ENCODE measurements at regions not wholly inside any gene's neighbourhood (a gene's known extent, or its start where the extent isn't known, plus 50 kb on each side); places are given as distances from the start of the nearest gene placed in this dataset.

DNA sequence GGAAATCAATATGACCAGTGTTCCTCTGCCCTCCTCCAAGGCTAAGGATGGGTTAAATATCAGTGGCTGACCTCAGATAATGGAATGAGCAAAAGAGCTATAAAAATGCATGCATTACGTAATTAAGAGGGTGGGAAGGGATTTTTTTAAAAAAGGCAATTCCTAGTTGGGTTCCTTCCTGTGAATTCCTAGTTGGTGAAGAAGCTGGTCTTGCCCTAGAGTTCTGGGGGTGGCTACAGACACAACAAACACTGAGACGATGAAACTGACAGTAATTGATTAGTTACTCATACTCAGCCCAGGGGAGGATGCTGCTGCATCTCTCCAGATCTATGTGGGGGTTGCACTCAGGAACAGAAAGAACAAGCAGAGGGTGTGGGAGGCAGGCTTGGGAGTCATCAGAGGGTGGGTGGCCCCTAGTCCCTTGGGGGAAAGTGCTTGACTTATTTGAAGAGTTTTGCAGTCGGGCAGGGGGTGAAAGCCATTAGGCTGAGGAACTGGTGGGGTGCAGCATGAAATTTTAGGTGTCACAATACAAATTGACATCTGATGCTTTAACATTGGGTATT, 662.0 kb upstream of the FRG1 start:
- no peak for DNase-seq (ENCODE audit: low read depth)

DNA sequence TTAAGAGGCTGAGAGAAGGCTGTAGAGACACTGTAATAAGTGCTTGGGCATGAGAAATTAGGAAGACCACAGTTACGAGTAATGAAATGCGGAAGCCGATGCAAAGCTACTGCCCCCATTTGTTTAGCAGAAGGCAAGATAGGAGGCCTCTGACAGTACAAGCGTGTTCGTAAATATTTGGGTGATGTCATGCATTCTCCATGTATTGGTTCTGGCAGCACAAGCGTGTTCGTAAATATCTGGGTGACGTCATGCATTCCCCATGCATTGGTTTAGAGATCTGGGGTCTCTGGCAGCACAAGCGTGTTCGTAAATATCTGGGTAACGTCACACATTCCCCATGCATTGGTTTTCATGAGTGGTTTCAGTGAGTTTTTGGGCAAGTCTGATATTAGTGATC, 661.5 kb upstream of the FRG1 start:
- DNase-seq (ENCODE audit: low read depth): no peak

DNA sequence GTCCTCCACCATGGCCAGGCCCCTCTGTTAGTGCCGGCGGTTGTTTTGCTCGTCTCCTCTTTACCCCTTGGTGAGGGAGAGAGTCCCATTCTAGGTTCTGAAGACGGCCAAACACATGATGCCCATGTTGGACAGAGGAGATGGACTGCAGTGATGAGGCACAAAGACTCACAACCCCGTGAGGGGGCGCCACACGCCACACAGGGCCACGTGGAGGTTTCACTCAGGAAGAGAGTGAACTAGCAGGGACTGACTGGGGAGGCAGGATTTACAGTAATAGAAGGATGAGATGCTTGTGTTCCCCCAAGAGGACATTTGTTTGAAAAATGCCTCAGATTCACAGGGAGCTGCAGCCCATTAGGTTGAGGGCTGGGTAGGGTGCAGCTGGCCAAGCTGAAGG, 655.3 kb upstream of the FRG1 start:
- no peak for DNase-seq (ENCODE audit: low read depth)

DNA sequence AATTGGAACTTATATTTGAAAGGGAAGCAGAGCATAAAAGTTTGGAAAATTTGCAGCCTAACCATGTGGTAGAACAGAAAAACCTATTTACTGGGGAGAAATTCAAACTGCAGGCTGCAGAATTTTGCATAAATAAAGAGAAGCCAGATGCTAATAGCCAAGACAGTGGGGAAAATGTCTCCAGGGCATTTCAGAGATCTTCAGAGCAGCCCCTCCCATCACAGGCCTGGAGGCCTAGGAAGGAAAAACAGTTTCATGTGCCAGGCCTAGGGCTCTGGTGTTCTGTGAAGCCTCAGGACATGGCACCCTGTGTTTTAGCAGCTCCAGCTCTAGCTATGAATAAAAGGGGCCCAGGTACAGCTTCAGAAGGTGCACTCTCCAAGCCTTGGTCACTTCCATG, 648.7 kb upstream of the FRG1 start:
- DNase-seq (ENCODE audit: low read depth): no peak

DNA sequence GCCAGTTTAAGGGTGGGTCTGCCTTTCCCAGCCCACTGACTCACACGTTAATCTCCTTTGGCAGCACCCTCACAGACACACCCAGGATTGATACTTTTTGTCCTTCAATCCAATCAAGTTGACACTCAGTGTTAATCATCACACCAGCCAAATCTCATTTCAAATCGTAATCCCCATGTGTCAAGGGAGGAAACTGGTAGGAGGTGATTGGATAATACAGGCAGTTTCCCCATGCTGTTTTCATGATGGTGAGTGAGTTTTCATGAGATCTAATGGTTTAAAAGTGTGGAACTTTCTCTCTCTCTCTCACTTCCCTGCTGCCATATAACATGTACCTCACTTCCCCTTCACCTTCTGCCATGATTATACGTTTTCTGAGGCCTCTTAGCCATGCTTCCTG, 647.2 kb upstream of the FRG1 start:
- DNase-seq (ENCODE audit: low read depth): no peak

DNA sequence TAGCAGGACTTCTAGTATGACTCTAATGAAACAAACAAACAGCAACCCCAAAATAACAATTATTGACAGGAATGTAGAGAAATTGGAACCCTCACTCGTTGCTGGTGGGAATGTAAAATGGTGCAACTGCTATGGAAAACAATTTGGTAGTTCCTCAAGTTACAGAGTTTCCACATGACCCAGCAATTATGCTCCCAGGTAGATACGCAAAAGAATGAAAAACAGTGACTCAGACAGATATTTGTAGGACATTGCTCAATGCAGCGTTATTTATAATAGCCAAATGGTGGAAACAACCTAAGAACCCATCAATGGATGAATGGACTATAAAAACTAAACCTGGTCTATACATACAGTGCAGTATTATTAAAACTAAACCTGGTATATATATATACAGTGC, 646.1 kb upstream of the FRG1 start:
- DNase-seq (ENCODE audit: low read depth): no peak

DNA sequence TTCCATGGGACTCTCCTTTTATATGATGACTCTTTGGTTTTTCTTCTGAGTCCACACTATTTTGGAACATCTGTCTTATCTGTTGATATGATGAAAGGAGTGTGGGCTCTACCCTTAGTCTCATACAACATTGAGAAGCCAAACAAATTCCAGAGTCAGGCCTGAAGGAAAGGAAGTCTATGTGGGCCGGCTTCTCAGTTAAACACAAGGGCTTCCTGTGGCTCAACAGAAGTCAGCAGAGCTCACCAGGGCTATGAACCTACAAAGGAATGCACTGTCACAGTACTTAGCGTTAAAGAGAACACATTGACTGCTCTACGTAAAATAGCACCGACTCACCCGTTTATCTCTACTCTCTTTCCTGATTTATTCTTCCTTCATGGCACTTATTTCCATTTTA, 641.0 kb upstream of the FRG1 start:
- DNase-seq (ENCODE audit: low read depth): no peak

DNA sequence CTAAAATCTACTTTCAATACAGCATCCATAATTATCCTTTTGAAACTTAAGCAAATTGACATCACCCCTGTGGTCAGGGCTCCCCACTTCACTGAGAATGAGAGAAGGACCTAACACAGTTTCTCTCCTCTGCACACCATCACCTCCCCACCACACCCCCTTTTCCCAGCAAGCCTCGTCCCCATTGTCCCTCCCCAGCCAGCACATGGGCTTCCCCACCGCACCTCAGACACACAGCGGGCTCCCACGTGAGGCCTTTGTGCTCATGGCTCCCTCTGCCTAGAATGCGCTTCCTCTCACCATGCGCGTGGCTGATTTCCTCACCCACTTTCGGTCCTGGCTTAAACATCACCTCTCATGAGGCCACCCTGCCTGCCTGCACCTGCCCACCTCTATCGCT, 639.0 kb upstream of the FRG1 start:
- DNase-seq (ENCODE audit: low read depth): no peak

DNA sequence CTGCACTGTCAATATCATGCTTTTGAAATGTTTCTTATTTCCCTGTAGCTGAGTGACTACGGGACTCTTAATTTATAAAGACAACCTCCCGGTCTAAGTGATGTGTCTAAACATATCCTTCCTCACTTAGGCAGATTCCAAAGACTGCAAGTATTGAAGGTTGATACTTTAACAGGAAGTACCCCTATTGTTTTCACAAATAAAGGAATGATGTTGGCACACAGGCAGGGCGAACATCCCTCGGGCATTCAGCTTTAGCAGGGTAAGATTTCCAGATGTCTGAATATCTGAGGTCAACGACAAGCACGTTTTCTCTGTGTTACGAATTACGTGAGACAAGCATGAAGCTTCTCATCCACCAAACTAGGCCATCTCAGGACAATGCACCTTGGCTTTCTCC, 638.0 kb upstream of the FRG1 start:
- DNase-seq (ENCODE audit: low read depth): no peak

DNA sequence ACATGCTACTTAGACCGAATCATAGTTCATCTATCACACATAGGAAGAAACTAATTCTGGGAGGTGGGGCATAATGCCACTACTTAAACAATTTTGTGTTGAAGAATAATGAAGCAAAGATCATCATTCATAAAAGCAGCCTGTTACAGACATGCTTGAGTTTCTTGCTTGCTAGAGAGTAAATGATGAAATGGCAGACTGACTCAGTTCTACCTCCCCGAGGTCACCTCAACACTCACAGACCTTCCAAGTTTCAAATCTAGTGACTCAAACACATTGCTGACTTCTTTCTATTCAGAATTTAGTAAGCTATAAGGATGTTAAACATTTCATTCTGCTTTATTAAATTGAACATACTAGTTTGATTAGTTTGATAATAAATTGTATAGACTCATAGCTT, 636.5 kb upstream of the FRG1 start:
- no peak for DNase-seq (ENCODE audit: low read depth)

DNA sequence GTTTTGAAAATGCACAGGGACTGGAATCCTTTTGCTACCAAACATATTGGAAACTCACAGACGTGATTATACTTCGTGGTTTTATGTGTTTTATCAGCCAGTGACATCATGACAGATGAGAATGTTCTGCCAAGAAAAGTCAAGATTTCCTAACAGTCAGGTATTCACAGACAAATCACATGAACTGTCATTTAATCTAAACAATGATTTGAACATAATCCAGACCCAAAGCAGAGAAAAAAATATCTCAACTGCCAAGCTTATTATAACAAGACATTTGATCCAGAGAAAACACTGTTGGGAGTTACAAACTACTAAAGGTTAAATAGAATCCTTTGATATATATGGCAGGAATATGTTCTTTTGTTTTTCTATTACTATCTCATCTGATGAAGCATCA, 635.9 kb upstream of the FRG1 start:
- DNase-seq (ENCODE audit: low read depth): no peak

DNA sequence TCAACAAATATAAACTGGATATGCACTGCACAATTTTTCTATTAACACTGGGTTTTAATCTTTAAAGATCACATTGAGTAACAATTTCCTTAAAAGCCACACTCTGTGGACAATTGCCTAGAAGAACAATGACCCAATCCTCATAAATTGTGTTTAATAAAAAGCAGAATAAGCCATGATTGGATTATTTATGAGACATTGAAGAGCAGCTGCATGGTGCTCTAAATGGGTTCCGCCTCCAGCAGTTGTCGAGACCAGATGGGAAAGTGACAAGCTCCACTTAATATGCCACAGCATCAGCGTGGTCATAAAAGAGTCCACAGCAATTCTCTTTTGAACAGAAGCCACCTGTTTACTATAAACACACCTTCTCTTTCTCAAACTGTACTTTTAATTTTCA, 635.2 kb upstream of the FRG1 start:
- no peak for DNase-seq (ENCODE audit: low read depth)

DNA sequence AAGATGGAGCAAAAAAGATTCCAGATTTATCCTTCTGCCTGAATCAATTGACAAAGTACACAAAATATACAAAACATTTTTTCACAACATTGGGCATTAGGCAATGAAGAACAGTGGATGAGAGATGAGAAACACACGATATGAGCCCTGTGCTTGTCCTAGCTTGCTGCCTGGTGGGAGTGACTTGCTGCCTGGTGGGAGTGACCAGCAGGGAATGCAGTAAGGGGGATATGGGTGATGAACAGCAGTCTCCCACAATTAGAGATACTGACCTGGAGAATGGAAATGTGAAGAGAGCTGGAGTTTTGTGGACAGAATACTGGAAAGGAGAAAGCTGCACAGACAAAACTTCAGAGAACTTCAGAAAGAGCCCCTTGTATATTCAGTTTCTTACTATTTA, 629.4 kb upstream of the FRG1 start:
- DNase-seq (ENCODE audit: low read depth): no peak

DNA sequence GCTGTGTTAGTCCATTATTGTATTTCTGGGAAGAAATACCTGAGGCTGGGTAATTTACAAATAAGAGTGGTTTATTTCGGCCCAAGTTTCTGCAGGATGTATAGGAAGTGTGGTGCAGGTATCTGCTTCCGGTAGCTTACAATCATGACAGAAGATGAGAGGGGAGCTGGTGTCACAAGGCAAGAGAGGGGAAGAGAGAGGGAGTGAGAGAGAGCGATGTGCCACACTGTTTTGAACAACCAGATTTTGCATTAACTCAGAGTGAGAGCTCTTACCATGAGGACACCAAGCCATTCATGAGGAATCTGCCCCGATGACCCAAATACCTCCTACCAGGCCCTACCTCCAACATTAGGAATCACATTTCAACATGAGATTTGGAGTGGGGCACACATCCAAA, 627.6 kb upstream of the FRG1 start:
- no peak for DNase-seq (ENCODE audit: low read depth)

DNA sequence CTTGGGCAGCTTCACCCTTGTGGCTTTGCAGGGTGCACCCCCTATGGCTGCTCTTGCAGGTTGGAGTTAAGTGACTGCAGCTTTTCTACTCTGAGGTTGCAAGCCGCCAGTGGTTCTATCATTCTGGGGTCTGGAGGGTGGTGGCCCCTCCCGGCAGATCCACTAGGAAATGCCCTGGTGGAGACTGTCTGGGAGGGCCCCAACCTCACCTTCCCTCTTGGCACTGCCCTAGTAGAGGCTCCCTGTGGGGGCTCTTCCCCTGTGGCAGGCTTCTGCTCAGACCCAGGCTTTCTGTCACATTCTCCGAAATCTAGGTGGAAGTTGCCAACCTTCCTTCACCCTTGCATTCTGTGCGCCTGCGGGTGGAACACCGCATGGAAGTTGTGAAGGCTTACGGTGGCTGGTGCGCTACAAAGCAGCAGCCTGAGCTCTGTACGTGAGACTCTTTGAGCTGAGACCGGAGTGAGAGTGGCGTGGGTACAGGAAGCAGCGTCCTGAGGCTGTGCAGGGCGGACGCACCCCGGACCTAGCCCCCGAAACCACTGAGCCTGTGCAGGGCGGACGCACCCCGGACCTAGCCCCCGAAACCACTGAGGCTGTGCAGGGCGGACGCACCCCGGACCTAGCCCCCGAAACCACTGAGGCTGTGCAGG, 626.7 kb upstream of the FRG1 start:
- DNase-seq (ENCODE audit: low read depth): no peak

DNA sequence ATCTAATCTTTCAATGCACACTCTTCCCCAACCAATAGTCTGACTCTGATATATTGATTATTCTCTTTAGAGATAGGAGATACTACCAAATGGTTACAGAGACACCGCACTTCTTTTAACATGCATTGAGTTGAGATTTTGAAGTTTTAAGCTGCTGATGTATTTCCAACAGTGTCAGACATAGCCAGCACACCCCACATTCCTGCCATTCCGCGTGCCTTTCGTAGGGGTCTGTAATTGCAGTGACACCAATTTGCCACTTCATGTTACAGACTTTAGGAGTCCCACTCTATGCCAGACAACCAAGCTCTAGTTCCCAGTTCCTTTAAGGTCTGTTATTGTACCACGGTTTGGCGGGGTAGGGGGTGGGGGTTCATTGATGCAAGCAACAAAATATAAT, 618.2 kb upstream of the FRG1 start:
- DNase-seq (ENCODE audit: low read depth): no peak

DNA sequence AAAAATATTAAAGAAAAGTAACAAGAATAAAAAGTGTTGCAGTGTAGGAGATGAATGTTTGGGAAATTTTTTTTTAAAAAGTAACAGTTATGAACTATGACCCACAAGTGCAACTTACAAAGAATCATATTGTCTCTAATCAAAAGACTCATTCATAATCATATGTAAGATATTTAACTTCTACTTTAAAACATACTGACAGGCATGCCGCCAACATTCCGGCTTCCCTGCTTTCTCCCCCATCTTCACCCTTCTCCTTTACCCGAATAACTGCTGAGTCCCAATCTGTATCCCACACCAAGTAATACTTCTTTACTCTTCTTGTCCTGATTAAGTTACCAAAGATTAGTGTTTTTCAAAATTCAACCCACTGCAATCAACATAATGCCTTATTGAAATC, 598.8 kb upstream of the FRG1 start:
- DNase-seq (ENCODE audit: low read depth): no peak

DNA sequence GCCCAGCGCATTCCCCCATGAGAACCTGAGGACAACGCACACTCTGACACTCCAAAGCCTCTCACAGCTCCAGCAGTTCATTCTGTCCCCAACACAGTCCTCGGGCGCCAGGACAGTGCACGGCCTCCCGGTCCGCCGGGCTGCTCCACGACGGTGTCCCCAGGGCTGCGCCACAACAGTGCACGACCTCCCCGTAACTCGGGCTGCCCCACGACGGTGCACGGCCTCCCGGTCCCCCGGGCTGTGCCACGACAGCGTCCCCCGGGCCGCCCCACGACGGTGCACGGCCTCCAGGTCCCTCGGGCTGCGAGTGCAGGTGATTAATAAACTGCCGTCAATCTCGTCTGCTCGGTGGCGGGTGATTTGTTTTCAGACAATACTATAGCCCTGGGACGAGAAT, 585.1 kb upstream of the FRG1 start:
- DNase-seq (ENCODE audit: low read depth): no peak

DNA sequence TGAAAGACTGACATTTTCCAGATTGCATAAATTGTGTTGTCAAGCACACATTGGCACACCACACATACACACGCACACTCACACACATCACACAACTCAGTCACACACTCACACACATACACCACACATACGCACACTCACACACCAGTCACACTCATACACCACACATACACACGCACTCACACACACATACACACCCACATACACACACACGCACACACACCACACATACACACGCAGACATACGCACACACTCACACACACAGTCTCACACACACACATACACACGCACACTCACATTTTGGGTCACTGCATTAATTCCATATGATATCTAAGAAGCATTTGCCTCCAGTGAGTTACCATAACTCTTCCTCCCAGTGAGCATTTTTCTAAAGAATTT, 578.3 kb upstream of the FRG1 start:
- DNase-seq (ENCODE audit: low read depth): no peak

DNA sequence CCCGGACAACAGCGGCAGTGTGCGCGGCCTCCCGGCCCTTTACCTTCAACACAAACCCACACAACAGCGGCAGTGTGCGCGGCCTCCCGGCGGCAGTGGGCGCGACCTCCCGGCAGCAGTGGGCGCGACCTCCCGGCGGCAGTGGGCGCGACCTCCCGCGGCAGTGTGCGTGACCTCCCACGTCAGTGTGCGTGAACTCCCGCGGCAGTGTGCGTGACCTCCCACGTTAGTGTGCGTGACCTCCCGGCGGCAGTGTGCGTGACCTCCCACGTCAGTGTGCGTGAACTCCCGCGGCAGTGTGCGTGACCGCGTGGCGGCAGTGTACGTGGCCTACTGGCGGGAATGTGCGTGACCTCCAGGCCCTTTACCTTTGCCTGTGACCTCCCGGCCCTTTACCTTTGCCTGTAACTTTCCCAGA, 576.6 kb upstream of the FRG1 start:
- no peak for DNase-seq (ENCODE audit: low read depth)

DNA sequence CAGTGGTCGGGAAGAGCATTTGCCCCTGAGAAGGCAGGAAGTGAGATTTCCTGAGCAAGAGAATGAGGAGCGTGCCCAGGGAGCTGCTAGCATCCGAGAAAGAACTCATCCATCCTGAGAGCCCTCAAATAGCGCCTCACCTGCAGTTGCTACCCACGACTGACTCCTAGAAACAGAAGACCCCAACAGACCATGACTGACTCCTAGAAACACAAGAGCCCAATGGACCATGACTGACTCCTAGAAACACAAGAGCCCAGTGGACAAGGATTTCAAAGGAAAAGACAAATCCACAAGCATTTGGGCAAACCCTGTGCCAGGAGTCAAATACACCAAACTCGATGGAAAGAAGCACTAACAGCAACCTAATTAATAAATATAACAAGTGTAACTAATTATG, 575.2 kb upstream of the FRG1 start:
- no peak for DNase-seq (ENCODE audit: low read depth)

DNA sequence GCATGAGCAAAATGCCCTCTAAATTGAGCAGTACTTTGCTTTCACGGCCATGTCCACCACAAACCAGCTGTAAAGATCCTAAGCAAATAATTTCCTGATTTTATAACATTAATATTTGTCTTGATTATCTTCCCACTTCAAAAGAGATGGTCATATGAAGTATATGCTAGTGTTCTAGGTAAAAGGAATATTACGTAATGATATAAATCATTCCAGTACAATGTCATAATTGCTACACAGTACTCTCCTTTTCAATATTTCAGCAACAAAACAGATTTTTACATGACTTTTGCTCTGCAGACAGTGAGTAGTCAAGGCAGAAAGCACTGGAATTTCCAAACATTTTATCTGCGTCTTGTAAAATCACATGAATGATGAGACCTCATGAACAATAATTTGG, 572.8 kb upstream of the FRG1 start:
- DNase-seq (ENCODE audit: low read depth): no peak

DNA sequence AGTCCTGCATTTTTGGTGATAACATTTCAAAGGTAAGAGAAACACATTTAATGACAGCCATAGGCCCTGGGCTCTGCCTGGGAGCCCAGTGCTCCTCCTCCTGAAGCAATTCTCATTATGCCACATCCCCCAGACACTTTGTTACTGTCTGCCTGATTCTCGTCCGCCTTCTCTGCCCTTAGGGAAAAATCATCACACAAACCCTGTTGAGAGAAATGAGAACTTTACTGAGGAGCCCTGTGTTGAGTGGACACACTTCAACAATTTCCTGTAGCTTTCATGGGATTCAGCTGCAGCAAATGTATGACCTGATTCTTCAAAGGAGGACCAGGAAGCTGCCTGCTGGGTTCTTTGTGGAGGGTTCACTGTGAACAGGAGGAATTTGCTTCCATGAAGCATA, 566.5 kb upstream of the FRG1 start:
- DNase-seq (ENCODE audit: low read depth): no peak

DNA sequence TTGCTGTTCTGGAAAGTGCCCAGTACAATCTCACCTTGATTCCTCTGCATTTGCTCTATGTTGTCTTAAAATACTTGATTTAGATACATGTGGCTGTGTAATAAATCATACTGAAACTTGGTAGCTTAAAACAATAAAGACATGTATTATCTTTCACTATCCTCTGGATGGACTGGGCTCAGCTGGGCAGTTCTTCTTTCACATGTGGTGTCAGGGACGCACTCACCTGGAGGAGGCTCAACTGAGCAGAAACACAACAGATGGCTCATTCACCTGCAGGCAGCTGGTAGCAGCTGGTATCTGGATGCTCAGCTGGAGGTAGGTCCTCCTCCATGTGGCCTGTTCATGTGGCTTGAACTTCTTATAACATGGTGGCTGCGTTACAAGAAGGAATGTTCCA, 563.8 kb upstream of the FRG1 start:
- no peak for DNase-seq (ENCODE audit: low read depth)

DNA sequence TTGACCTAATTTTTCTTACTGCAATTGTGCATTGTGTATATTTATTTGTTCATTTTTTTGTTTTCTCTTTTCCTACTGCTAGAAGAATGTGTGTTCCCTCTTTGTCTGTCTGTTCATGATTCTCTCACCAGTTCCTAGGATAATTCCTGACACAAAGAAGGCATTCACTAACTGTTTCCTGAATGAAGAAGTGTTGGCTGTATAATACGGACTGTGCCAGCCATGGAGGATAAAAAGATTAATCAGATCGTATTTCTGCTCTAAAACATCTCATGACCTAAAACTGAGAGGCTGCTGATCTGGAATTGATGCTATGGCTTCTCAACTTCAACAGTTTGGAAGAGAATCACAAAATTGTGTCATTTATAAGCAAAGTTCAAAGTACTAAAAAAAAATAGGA, 563.1 kb upstream of the FRG1 start:
- DNase-seq (ENCODE audit: low read depth): no peak
